DMS 273 (cell line): ENCODE measurements at regions not wholly inside any gene's neighbourhood (a gene's known extent, or its start where the extent isn't known, plus 50 kb on each side); places are given as distances from the start of the nearest gene placed in this dataset.

ENCODE experiments used
- DNase-seq: peaks from one replicate; lab custom pipeline; 2025; ENCODE audit not compliant: unreplicated experiment; lab: John Stamatoyannopoulos, UW

DNA sequence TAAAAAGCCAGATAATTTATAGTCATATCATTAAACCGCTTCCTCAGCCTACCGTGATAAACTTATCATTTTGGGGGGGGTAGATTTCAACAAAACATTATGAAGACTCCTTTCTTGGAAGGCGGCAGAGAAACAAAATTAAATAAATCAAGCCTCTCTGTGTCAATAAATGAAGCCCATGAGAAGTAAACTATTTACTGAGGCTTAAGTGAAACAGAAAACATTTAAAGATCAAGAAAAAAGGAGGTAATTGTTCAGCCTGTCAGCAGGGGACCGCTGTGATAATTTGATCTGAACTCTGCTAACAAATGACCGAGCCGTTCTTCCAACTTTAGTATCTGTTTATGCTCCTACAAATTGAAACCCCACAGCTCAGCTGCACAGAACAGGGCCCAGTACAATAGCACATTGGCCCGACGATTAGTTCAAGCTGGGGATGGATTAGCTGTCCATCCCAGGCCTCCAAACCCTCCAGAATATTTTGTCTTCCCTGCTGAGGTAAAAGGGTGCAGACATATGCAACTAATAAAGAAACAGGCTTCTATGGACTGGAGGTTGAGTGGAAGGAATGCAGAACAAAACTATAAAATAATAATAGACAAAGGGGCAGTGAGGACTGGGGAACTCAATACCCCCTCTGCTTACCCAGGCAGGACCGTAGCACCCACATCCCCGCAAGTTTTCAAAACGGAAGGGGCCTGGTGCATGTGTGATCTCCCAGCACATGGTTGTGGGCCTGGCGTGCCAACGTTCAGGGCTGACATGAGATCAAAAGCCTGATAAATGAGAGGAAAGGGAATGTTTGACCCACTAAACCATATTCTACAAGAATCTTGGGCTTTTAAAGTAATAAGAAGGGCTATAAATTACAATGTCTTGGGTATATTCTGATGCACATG is 298.1 kb upstream of the IRX5 start:
- no peak for DNase-seq

DNA sequence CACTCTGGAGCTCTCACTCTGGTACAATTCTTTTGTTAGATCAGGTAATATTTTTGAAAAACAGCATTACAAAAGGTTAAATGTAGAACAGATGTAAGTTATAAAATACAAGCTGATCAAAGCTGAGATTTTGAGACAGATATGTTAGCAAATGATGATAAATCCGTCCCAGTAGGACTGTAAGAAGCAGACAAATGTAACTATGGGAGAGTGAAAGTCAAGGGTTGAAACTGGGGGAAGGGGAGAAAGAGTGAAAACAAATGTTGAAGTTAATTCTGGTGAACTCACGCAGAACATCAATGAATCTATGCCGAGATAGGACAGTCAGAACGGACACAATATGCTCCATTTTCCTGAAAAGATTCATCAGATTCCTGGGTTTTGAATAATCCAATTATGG is 298.9 kb upstream of the IRX5 start:
- DNase-seq = no peak

DNA sequence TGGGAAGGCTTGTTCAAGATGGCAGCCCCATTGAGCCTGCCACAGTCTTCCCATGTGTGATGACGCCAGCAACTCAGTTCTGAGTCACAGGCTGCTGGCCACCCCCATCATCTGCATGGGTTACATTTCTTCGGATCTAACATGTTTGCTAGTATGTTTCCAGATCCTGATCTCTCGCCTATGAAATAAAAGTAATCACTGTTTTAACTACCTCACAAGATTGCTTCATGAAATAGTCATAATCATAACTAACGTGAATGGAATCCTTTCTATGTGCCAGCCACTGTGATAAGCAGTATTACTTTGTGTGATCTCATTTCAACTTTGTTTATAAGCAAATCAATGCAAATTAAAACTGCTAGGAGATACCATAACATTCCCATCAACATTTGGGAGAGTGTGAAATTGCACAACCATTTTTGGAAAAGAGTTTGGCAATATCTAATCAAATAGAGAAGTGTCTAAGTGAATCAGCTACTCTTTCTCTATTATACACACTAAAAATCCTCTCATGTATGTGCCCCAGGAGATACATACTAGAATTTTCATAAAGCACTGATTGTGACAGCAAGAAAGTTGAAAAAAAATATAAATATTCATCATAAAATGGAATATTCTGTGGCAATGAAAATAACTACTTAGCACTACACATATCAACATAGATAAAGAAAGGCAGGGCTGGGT is 300.2 kb upstream of the IRX5 start:
- DNase-seq = no peak

DNA sequence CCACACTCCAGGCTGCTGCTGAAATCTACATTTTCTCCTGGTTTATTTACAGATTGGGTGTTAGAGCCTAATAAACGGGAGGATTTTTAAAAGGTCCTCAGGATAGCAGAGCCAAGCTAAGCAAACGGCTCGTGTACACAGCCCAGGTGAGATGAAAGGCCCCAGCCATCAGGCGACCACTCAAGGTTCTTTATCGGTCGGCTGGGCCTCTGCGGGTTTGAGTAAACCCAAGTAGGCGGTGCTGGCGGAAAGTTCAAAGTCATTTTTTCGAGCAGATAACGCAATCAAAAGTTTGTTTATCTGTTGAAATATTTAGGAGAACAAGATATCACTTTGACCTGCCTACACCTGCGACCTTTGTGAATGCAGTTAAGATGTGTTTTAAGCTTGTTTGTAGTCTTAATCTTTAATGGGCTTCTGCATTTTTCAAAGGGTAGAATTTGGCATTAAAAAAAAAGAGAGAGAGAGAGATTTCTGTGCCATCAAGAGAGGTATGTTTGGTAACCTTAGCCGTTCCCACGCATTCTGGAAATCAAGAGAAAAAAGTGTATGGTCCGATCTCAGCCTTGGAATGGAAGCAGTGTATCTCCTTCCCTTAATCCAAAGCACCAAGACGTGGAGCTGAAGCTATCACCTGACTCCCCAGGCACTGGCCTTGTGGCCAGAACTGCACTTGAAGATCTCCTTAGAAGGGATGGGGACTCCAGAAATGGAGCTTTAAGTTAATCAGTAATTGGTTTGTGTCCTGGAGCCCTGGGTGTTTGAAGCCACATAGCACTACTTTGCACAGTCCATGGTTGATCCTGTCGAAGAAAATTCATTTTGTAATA is 301.7 kb upstream of the IRX5 start:
- DNase-seq = no peak

DNA sequence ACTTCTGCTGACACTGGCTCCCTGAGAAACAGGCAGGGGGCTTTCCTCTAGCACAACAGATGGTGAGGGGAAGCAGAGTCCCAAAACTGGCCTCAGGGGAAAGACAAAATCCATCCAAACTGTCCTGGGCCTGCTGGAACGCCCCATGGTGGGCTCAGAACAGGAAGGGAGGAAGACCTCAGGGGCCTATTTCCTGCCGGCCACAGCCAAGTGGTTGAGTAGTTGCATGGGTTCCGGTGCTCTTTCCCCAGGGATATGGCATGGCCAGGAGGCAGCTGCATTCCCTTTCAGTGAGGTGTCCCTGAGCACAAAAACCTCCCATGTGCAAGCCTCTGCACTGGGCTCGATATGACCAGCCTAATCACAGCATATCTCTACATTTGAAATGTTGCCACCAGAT is 303.0 kb upstream of the IRX5 start:
- DNase-seq = no peak

DNA sequence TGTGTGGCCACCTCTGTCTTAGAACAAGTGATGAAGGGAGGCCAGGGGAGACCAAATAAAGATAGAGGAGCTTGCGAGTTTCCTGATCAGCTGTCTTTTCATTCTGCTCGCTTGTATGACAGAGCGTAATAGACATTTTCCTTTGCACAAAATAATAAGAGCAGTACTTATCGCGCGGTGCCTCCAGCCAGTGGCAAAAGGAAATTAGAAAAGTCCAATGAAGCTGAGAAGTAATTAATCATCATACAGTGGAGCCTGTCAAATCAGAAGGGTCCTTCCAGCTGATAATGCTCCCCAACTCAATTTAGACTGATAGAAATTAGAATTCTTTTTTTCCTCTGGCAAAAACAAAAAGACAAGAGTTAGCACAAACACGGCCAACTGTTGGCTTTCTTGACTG is 307.0 kb upstream of the IRX5 start:
- no peak for DNase-seq

DNA sequence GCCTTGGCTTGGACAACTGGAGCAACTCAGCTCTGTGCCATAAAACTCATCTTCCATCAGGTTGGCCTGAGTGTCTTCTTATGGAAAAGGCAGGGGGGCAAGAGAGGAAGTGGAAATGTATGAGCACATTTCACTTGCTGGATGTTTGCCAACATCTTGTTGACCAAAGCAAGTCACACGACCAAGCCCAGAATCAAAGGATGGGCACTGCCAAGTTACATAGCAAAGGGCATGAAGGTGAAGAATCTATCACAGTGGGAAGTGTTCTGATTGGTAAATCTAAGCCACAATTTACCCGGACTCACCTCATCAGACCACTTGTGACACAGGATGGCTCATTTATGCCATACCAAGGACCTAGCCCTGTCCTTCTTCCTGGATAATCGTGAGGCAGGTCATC is 310.5 kb upstream of the IRX5 start:
- DNase-seq = no peak

DNA sequence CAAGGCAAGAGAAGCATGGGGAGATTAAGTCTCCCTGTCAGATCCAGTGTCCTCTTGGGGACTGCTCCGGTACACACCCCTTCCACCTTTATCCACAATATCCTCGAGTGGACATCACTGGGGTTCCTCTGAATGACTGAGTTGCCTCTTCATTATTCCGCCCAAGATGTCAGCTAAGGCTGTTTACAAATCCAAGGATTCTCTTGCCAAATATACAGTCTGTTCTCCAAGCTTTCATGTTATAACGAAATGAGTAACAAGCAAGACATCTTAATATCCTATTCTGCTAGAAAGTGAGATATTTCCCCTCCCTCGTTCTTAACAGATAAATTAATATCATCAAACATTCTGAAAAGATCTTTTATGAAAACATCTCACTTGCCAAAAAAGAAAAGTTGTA is 314.1 kb upstream of the IRX5 start:
- no peak for DNase-seq

DNA sequence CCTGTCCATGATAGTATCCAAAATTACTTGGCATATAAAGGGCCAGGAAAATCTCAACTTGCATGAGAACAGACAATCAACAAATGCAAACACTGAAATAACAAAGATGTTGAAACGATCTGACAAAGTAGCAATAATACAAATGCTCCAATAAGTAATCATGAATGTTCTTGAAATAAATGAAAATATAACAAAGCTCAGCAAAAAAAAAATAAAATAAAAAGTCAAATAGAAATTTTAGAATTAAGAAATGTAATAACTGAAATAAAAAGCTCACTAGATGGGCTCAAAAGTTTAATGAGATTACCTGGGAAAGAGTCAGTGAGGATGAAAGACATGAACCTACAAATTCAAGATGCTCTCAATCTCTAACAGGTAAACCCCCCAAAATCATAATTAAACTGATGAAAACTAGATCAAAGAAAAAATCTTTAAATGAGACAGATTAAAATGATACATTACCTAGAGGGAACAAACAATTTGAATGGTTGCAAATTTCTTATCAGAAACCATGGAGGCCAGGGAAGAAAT is 319.0 kb upstream of the IRX3 start:
- no peak for DNase-seq

DNA sequence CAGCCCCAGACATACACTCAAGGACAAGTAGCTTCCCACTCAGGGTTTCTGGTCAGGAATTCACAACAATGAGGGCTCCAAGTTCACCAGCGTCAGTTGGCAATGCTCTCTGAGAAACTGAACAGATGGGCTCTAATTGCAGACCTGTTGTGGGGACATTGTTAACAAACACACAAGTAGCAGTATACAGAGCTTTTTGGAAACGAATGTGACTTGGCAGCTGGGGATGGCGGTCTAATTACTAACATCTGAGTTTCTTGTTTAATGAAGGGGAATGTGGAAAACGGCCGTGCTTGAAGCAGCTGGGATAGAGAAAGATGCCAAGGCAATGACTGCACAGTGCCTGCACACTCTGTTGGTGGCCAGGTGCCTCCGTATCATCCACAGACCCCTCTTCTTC is 316.1 kb upstream of the IRX3 start:
- peak; percentile 98 for DNase-seq

DNA sequence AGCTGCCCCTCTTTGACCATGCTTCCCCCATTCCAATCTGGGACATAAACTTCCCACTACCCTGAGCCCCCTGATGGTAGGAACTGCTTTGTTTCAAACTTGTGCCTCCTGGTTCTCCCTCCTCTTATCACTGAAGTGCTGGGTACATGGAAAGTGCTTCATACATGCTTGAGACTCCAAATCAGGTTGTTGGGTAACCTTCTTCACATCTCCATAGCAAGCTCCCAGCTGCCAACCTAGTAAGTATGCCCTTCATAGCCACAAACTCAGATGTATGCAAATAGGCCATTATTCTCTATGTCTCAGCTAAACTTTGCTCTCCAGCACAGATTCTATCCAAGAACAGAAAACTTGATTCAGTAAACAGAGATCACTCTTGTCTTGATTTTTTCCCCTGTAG is 310.6 kb upstream of the IRX3 start:
- no peak for DNase-seq

DNA sequence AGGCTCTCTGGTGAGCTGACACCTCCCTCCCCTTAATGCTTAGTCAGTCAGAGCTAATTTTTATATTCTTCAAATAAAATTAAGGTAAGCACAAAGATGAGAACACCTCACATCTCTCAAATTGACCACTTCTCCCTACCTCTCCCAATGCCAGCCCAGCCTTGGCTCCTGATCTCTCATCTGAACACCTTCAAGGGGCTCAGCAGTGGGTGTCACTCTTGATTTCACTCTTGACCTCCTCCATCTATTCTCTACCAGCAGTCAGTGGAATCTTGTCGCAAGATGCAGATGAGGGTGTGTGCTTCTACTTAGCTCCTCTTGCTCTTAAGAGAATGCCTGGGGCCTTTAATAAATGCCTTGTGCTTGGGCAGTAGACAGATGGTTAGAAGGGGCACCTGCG is 309.0 kb upstream of the IRX3 start:
- DNase-seq = no peak

DNA sequence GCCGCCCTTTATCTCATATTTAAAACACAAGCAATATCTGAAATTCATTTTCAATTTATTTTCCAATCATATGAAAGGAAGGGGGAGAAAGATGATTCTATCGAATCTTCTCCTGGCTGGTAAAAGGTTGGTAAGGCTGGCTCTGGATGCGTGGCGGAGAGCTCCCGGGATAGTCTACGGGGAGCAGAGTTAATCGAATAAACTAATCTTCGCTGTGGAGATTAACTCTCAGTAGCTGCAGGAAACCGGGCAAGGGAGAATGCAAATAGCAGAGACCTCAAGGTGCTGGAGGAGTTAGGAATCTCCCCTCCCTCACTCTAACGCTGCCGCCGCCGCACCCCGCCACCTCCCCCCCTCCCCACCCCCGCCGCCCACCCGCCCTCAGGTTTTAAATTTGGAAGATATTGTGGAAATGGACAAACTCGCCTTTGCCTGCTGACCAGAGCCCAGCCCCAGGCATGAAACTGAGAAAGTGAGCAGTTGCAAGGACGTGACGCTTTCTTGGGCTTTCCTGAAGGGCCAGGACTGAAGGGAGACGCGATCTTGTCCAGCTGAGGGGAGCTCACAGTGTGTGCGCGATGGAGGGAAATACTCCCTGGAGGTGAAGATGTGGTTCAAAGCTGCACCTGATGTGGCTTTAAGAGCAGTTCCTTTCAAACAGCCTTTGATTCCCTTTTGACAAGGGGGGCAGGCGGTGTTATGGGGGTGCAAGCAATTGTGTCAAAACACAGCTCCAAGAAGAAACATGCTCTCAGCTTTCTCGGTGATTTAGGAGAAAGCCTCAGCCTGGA is 308.2 kb upstream of the IRX3 start:
- DNase-seq = no peak

DNA sequence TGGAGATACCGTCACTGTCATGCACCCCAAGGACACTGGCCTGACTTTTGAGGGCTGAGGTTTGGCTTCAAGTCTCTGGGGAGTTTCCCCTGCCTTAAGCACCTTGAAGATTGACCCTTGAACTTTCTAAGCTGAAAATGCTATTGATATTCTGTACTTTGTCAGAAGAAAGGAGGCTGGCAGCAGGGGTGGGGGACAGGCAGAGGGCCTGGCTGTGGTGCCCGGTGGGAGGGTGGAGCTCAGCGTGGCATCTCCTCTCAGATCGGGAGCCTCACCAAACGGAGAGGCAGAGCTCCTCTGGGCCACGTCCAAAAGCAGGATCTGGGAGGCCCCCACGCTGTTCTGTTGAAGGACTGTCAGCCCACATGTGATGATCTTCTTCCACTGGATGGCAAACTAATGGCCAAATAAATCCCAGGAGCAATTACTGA is 305.2 kb upstream of the IRX3 start:
- DNase-seq = no peak

DNA sequence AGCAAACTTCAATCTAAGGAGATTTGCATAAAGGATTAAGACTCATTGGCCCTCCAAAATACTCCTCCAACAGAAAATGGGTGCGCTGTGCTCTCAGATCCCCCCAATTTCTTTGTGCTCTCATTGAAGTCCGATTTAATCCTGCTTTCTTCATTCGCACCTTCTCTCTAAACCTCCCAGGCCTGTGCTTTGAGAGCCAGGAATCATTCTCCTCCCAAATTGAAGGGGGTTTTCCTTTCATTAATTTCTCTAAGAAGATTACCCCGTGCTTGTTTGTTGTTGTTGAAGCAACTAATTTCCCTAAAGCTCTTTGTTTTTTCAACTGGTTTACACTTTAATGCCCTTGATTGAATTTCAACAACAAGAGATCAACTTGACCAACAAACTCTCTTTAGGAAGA is 304.2 kb upstream of the IRX3 start:
- no peak for DNase-seq

DNA sequence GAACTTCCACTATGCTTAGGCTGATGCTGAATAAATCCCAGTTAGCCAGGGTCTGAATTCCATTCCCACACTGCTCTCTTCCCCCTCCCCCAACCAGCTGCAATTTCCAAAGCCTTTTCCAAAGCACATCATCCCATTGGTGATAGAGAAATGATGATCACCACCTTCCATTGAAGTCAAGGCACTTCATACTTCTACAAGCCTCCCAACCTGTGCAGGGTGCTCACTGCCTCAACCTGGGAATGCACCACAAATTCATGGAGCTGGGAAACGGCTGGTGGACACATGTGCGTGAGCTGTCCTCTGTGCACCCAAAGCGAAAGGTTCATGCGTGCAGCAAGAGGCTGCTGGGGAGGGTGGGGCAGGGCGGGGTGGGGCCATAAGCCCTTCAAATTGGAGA is 302.7 kb upstream of the IRX3 start:
- no peak for DNase-seq

DNA sequence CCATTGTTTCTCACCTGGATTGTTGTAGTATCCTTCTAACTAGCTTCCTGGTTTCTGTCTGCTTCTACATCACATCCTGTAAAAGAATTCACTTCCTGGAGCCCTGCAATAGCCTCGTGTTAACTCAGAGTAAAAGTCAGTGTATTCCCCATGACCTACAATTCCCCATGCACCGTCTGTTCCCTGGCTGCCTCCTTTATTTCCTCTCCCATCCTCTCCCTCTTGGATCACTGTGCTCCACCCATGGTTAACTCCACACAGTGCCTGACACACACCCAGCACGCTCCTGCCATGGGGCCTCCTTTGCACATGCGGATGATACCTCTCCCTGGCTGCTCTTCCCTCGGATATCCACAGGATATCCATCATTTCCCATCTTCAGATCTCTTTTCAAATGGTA is 301.4 kb upstream of the IRX3 start:
- no peak for DNase-seq

DNA sequence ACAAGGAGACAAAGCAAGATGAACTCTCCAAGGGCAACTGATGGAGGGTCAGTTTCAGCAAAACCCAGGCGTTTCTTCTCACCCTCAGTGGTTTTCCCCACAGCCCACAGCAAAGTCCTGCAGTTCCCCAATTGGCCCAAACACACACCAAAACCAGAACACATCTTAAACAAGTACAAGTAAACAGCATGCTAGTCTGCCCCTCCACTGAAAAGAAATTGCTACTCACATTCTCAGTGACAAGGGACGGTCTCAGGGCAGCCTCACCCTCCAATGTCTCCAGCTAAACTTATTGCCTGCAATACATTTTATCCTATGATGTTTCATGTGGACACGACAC is 300.6 kb upstream of the IRX3 start:
- no peak for DNase-seq

DNA sequence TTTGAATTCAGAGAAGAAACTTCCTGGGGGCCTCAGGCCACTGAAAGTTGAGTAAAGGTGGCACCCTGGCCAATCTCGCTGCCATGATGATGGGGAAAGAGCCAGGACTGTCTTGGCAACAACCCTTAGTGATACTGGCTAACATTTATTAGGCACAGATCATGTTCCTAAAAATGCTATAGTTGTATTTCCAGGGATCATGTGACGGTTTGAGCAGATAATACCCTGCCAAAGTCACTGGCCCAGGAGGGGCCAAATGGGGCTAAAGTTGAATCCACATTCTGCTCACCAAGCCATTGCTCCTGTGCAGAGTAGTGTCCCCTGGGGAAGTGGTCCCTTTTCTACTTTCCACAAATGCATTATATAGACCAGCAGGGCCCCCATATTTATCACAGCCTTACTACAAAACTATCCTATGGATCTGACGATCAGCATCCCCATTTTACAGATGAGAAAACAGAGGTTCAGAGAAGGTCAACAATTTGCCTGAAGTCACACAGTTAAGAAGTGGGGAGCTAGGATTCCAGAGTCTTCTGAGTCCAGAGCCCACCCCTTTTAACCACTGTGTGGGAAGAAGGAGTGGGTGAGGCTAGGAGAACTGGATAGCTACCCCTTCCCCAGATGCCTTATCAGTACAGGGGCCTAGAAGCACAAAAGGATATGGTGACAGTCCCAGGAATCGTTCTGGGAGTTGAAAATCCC is 300.0 kb upstream of the IRX3 start:
- DNase-seq = no peak

DNA sequence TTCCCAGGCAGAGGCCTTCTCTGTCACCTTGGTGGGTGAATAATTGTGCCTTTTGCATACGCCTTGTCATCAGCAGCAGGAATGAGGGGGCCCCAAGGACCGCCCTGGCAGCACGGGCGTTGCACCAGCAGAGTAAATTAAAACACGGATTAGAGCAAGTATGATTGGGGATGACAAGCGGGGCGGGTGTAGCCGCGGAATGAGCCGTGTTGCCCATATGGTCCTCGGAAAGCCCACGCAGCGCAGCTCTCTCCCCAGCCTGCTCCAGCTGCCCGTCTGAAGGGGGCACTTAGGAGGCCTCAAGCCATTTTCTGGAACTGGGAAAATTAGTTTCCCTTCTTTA is 299.4 kb upstream of the IRX3 start:
- DNase-seq = peak; percentile 28
